ENCODE measurements at regions not wholly inside any gene's neighbourhood (a gene's known extent, or its start where the extent isn't known, plus 50 kb on each side); places are given as distances from the start of the nearest gene placed in this dataset.
A peak's percentile ranks its signal among the peaks of the same experiment; 100 is the strongest.

DNA sequence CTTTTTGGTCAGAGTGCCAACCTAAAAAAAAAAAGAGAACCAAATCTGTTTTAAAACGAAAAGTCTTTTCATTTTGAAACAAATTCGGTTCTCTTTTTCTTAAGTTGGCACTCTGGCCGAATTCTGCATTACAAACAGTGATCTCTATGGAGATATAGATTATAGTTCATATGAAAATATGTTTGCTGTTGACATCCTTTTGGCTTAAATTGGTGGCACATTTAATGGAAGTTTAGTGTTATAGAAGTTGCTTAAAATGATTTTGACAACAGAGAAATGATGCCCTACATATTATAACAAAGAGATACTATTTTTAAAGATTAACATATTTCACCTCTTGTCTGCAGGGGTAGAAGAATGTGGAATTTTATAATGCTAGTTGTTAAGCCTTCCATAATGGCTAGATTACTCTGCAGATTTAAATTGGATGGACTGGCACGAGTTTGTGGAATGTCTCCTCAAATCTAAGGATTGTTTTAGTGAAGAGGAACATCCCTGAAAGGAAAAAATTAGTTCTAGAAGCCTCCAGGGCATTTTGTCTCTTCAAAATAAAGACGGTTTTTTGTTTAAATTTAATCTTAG, 222.9 kb upstream of the CDH2 start:
- no peak for DNase-seq (ENCODE audit: low spot score)

DNA sequence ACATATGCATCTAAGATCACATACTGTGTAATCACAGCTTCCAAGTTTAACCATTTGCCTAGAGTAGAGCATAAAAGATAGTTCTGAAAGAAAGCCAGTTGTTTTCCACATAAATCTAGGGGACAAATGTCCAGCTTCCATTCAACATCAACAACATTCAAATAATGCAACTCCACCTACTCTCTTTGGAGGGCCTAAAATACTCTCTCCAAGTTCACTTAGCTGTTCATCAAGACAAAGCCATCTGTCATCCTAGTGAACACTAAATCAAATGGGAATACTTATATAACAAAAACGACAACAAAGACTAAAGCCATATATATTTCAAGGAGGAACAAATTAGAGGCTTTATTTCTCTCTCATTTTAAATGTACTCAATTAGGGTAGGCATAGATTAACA, 221.5 kb upstream of the CDH2 start:
- DNase-seq (ENCODE audit: low spot score): no peak

GRCh38 chr18:28390022-28390421, 213.1 kb upstream of the CDH2 start:
- DNase-seq (ENCODE audit: low spot score): no peak

DNA sequence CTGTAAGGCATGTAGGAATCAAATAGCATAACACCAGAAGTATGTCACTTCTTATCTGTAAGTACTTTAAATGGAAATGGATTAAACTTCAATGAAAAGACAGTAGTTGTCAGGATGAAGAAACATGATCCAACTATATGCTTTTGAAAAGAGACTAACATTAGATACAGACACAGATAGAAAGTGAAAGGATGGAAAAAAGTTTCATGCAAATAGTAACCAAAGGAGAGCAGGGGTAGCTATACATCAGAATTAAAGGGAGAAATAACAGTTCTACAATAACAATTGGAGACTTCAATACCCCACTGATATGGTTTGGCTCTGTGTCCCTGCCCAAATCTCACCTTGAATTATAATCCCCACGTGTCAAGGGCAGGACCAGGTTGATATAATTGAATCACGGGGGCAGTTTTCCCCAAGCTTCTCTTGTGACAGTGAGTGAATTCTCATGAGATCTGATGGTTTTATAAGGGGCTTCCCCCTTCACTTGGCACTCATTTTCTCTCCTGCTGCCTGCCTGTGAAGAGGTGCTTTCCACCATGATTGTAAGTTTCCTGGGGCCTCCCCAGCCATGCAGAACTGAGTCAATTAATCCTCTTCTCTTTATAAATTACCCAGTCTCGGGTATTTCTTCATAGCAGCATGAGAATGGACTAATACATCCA, 205.4 kb upstream of the CDH2 start:
- no peak for DNase-seq (ENCODE audit: low spot score)

DNA sequence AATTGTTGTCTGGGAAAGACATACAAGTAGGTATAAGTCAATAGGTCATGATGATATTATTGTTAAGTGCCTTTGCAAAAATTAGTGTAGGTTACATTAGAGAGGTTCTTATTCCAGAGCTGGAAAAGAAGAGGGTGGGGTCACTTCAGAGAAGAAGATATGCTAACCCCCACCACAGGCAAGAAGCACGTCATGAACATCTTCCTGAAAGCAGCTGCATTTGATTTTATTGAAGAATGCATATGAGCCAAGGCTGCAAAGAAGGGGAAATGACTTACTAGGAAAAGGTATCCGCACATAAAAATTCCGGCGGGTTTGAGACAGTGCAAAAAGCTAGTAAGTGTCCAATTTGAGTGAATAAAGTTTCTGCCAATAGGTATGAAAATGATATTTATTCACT, 195.3 kb upstream of the CDH2 start:
- DNase-seq (ENCODE audit: low spot score): no peak

- no peak for DNase-seq (ENCODE audit: low spot score)
These were observed 189.7 kb upstream of the CDH2 start for GRCh38 chr18:28366676-28367075.

- DNase-seq (ENCODE audit: low spot score): no peak
These were observed 188.5 kb upstream of the CDH2 start for GRCh38 chr18:28365411-28365831.

DNA sequence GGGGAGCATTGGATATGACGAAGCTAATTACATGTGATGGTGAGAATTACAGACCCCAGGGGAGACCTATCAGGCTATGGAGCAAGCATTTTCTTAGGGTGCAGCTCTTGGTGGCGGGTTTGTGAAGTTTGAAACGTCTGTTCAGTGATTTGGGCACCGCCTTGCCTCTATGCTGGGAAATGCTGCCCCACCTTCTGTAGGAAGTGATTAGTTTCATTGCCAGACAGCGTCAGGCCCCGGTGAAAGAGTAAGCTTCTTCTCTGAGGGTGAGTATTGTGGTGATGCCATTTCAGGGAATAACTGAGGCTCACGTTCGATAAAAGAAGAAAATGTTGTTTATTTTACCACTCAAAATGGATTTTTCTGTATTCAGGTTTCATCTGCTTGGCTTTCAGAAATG, 186.2 kb upstream of the CDH2 start:
- DNase-seq (ENCODE audit: low spot score): no peak

DNA sequence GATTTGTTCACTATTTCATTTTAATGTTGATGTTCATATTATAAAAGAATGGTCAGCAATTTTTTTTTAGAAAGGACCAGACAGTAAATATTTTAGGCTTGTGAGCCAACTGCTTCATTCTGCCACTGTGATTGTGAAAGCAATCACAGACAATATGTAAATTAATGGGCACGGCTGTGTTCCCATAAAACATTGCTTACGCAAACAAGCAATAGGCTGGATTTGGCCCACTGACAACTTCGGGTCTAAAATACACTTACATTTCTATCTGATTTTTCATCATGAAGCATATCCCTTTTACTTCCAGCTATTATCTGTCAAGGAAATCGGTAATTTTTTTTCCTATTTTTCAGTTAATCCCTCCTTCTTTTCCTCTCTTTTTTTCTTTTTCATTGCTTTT, 182.2 kb upstream of the CDH2 start:
- no peak for DNase-seq (ENCODE audit: low spot score)

- no peak for DNase-seq (ENCODE audit: low spot score)
These were observed 181.0 kb upstream of the CDH2 start for GRCh38 chr18:28357766-28358401.

GRCh38 chr18:28350821-28351220, 173.9 kb upstream of the CDH2 start:
- DNase-seq (ENCODE audit: low spot score): no peak

- no peak for DNase-seq (ENCODE audit: low spot score)
These were observed 165.3 kb upstream of the CDH2 start for GRCh38 chr18:28342231-28342630.

- DNase-seq (ENCODE audit: low spot score): no peak
These were observed 161.4 kb upstream of the CDH2 start for GRCh38 chr18:28338316-28338715.

DNA sequence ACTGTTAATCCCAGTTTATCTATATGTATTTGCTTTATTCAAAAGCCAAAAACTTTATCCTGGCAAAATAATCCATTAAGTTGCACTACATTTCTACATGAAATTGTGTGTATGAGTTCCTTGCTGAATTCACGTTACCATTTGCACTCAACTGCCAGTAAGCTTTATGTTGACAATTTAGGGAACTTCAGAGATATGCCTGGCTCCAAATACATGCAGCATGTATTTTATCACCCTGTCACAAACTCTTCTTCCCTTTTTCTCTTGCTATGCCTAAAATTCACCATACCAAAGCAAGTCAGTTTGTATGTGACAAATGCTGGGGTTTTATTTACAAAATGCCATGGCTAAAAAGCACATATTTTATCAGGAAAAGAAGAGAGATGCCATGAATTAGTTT, 157.6 kb upstream of the CDH2 start:
- DNase-seq (ENCODE audit: low spot score): no peak

DNA sequence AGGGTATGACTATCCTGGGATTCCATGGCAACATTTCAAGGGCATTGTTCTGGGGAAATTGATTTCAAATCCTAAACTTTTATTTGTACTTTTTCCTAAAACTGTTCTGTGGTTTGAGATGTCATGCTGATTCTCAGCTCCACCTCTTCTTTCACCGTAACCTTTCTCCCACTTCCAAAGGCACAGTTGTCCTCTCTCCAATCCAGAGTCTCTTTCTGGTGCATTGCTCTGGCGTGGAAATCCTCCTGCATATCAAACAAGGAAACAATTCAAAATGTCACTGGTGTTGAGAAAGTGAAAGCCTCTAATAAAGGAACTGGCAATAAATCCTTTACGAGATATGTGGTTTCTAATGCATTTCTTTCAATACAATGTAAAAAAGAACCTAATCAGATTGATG, 155.1 kb upstream of the CDH2 start:
- no peak for DNase-seq (ENCODE audit: low spot score)

- no peak for DNase-seq (ENCODE audit: low spot score)
These were observed 154.6 kb upstream of the CDH2 start for GRCh38 chr18:28331551-28331950.

DNA sequence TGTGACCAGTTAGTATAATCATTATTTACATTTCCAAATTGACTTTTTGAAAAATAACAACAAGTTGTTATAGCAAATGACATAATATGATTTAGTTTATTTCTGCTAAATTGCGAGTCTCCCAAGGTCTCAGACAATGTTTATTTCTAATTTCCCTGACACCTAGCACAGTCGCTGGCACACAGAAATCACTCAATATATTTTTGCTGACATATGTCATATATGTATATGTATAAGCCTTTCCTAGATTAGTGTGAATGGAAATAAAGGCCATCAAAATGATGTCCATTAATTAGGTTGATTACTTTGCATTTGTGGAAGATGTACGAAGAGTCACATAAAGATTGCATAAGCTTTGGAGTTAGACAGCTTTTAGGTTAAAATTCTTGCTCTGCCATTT, 136.7 kb upstream of the CDH2 start:
- DNase-seq (ENCODE audit: low spot score): no peak

- DNase-seq (ENCODE audit: low spot score): no peak
These were observed 111.9 kb upstream of the CDH2 start for GRCh38 chr18:28288784-28289183.

- no peak for DNase-seq (ENCODE audit: low spot score)
These were observed 110.2 kb upstream of the CDH2 start for GRCh38 chr18:28287146-28287545.

DNA sequence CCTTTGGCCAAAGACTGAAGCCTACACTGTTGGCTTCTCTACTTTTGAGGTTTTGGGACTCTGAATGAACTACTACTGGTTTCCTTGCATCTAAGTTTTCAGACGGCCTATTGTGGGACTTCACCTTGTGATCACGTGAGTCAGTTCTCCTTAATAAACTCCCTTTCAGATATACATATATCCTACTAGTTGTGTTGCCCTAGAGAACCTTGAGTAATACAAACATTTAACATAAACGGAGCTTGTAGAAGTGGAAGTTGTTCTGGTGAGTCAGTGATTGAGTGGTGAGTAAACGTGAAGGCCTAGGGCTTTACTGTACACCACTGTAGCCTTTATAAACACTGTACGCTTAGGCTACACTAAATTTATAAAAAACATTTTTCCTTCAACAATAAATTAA, 107.2 kb upstream of the CDH2 start:
- no peak for DNase-seq (ENCODE audit: low spot score)

DNA sequence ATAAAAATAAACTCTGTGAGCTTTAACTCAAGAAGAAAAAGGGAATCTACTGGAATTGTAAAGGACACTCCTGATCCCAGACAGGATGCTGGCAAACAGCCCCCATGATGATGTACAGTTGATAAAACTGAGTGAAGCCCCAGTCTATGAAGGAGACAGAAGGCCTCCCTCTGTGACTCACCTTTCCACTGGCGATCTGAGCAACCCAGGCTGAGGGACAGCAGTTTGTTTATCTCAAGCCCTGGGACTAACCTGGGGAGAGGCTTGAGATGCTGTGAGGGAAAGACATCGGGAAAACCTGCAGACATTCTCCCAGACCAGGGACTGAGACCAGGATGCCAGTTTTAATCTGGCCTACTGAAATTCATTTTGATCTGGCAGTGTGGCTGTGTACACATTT, 104.5 kb upstream of the CDH2 start:
- DNase-seq (ENCODE audit: low spot score): no peak

DNA sequence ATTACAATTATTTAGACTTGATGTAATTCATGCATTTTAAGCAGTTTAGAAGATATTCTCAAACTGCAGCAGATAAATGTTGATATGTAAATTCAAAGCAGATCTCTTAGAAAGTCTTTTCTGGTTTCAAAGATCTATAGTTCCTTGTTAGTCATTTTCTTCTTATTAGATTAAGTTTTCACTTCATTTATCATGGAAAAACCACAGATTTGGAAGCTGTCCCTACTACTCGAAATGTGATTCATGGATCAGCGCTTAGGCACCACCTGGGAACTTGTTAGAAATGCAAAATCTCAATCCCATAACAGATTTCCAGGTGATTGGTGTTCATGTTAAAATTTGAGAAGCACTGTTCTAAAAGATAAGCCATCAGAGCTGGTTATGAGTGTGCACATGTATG, 92.8 kb upstream of the CDH2 start:
- DNase-seq (ENCODE audit: low spot score): no peak

DNA sequence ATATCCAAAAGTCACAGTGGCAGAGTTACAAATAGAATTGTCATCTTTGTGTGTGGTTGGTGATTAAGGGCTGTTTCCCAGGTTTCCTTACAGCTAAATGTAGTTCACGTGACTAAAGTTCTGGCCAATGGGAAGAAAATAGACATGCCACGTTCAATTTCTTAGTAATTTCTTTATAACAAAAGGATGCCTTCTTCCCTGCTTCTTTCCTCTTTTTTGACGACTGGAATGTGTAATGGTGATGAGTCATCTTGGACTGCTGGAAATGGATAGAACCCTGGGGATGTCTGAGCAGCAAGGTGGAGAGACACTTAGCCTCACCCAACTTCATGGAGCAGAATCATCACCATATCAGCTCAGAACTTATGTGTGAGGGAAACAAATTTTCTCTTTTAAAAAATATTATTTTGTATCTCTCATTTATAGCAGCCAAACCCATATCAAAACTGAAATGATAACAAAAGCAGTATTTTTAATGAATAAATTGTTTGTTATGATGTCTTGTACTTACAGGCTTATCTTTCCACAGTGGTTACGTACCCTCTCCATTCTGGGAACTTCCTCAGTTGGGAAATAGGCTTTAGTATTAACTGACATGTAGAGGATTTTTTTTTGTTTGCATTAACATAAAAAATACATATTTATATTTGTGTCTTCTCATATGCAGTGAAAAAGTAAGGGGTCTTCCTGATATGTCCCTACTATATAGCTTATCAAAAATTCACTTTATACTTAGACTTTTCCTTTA, 91.1 kb upstream of the CDH2 start:
- peak; percentile 6 for DNase-seq (ENCODE audit: low spot score)
